Liver (tissue), 3 donors: ENCODE measurements at regions not wholly inside any gene's neighbourhood (a gene's known extent, or its start where the extent isn't known, plus 50 kb on each side); places are given as distances from the start of the nearest gene placed in this dataset.

Experiments used
- CTCF ChIP-seq: fragments of 150-350 bp; IDR thresholded peaks from 2 replicates; pipeline ENCODE4 v1.5.1; 2017; ENCODE audit warnings: improper control_type of control experiment, low read depth, low read length; ENCODE audit not compliant: missing input control
- GABPA ChIP-seq, 2 donors: IDR thresholded peaks in 1 of 2; conservative IDR thresholded peaks in 1 of 2; 2 replicates each; pipeline ENCODE4 v1.6.1; 2016; ENCODE audit warnings: antibody characterized with exemption in 2 of 2, mild to moderate bottlenecking in 1 of 2, moderate library complexity in 1 of 2
- HNF4G ChIP-seq: IDR thresholded peaks from 2 replicates; pipeline ENCODE4 v1.6.1; 2016; ENCODE audit warnings: antibody characterized with exemption
- JUND ChIP-seq, 2 donors: IDR thresholded peaks; 2 replicates each; pipeline ENCODE4 v1.6.1; 2016; ENCODE audit warnings: antibody characterized with exemption in 2 of 2
- NR2F2 ChIP-seq: IDR thresholded peaks from 2 replicates; pipeline ENCODE4 v1.6.1; 2016; ENCODE audit warnings: antibody characterized with exemption
- RAD21 ChIP-seq, 2 donors: IDR thresholded peaks; 2 replicates each; pipeline ENCODE4 v1.6.1; 2016; ENCODE audit warnings: antibody characterized with exemption in 2 of 2, mild to moderate bottlenecking in 2 of 2
- SP1 ChIP-seq: IDR thresholded peaks from 2 replicates; pipeline ENCODE4 v1.6.1; 2018; ENCODE audit warnings: antibody characterized with exemption, mild to moderate bottlenecking
- YY1 ChIP-seq: IDR thresholded peaks from 2 replicates; pipeline ENCODE4 v1.6.1; 2016; ENCODE audit warnings: antibody characterized with exemption, mild to moderate bottlenecking
- donor health status: healthy.
- donor health status: healthy.

- TF ChIP-seq CTCF (no peak), JUND (IDR thresholded peaks at IDR 0.05) (no peak), GABPA (IDR thresholded peaks at IDR 0.05 in 1 of 2, conservative IDR thresholded peaks at IDR 0.05 in 1 of 2) (no peak), SP1 (no peak), RAD21 (IDR thresholded peaks at IDR 0.05) (no peak), NR2F2 (no peak), YY1 (no peak), HNF4G (no peak)
Measured at GRCh38 chr2:147033044-147033443, 811.8 kb upstream of the ACVR2A start.
